Ascending aorta (tissue), 2 donors: ENCODE measurements at regions not wholly inside any gene's neighbourhood (a gene's known extent, or its start where the extent isn't known, plus 50 kb on each side); places are given as distances from the start of the nearest gene placed in this dataset.

ENCODE experiments used
- DNase-seq, 2 donors: peaks; one replicate each; pipeline ENCODE4 v3.0.0-alpha.2; 2019; ENCODE audit warnings: low spot score in 2 of 2
- H3K27ac ChIP-seq, 2 donors: fragments of 200-600 bp; sonication (generic); one replicate each; pipeline ENCODE4 v1.5.1; 2016 to 2017; ENCODE audit warnings: mild to moderate bottlenecking in 1 of 2
- H3K27me3 ChIP-seq: fragments of 200-600 bp; sonication (generic); one replicate; pipeline ENCODE4 v1.5.1; 2017
- H3K36me3 ChIP-seq, 2 donors: fragments of 200-600 bp; sonication (generic); one replicate each; pipeline ENCODE4 v1.5.1; 2016
- H3K4me1 ChIP-seq, 2 donors: fragments of 200-600 bp; sonication (generic); one replicate each; pipeline ENCODE4 v1.5.1; 2016 to 2017; ENCODE audit warnings: mild to moderate bottlenecking in 1 of 2
- H3K4me3 ChIP-seq, 2 donors: fragments of 200-600 bp; sonication (generic); one replicate each; pipeline ENCODE4 v1.5.1; 2016 to 2017; ENCODE audit warnings: mild to moderate bottlenecking in 1 of 2
- H3K9me3 ChIP-seq, 2 donors: fragments of 200-600 bp; sonication (generic); one replicate each; pipeline ENCODE4 v1.5.1; 2016
- intact Hi-C: fragments of 100-400 bp; cut with DNase I; formaldehyde crosslinking; loops from one replicate; pipeline ENCODE4 v1.15.1; 2023
- TF ChIP-seq, protein P1 (sequence below), 3 experiments: fragments of 200-600 bp in 2 of 3; fragments of 450-650 bp in 1 of 3; sonication (generic) in 2 of 3; IDR thresholded peaks; one replicate each; pipeline ENCODE4 v1.5.1; 2016 to 2019; ENCODE audit warnings: antibody characterized with exemption in 3 of 3, mild to moderate bottlenecking in 1 of 3, moderate library complexity in 1 of 3

DNA sequence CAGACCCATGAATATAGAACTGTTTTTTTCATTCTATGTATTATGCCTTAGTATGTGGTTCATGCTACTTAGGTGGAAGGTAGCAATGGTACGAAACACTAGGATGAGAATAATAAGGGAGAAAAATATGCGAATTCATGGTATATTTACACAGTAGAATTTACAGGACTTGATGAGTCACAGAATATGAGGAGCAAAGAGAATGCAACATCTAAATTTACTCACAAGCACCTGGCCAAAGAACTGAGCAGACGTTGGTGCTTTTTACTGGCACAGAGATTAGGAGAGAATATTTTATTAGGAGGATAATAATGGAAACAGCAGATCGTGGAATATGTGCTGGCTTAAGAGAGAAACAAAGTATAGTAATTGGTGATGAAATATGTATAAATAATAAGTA, 785.4 kb upstream of the ROBO1 start:
- TF ChIP-seq, protein P1, sequence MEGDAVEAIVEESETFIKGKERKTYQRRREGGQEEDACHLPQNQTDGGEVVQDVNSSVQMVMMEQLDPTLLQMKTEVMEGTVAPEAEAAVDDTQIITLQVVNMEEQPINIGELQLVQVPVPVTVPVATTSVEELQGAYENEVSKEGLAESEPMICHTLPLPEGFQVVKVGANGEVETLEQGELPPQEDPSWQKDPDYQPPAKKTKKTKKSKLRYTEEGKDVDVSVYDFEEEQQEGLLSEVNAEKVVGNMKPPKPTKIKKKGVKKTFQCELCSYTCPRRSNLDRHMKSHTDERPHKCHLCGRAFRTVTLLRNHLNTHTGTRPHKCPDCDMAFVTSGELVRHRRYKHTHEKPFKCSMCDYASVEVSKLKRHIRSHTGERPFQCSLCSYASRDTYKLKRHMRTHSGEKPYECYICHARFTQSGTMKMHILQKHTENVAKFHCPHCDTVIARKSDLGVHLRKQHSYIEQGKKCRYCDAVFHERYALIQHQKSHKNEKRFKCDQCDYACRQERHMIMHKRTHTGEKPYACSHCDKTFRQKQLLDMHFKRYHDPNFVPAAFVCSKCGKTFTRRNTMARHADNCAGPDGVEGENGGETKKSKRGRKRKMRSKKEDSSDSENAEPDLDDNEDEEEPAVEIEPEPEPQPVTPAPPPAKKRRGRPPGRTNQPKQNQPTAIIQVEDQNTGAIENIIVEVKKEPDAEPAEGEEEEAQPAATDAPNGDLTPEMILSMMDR (IDR thresholded peaks at IDR 0.05): no peak
- H3K36me3 ChIP-seq: no peaks in the 10 kb centered on the region
- H3K4me1 ChIP-seq: no peaks in the 10 kb centered on the region
- H3K9me3 ChIP-seq: no peaks in the 10 kb centered on the region
- no peaks in the 10 kb centered on the region for H3K27me3 ChIP-seq
- no peak overlapping the region for H3K4me3 ChIP-seq
- no peak overlapping the region for H3K27ac ChIP-seq
- intact Hi-C loops: no loop called here
- DNase-seq: no peak

GRCh38 chr3:80550174-80550573, 782.4 kb upstream of the ROBO1 start:
- no peak overlapping the region for H3K4me3 ChIP-seq
- H3K36me3 ChIP-seq: no peaks in the 10 kb centered on the region
- intact Hi-C loops: no loop called here
- no peaks in the 10 kb centered on the region for H3K9me3 ChIP-seq
- H3K27me3 ChIP-seq: no peaks in the 10 kb centered on the region
- no peak overlapping the region for H3K27ac ChIP-seq
- TF ChIP-seq, protein P1 (IDR thresholded peaks at IDR 0.05): no peak
- no peak for DNase-seq
- H3K4me1 ChIP-seq: no peaks in the 10 kb centered on the region

DNA sequence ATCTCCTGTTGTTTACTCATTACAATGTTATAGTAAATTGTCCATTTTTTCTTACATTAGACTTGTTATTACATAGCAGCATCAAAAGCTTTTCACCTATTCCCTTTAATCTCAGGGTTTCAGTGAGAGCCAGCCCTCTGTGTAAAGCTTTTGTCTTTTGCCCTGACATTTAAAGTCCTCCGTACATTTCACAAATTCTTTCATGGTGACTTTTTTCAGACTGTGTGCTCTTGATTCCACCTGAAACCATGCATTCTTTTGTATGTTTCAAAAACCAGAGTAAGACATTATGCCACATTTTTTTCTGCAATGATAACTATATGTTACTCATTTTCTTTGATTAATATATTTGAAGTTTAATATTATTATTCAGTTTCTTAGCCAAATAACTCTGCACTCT, 781.4 kb upstream of the ROBO1 start:
- Histone ChIP-seq H3K9me3 (no peaks in the 10 kb centered on the region), H3K4me1 (no peaks in the 10 kb centered on the region), H3K36me3 (no peaks in the 10 kb centered on the region), H3K4me3 (no peak overlapping the region), H3K27ac (no peak overlapping the region), H3K27me3 (no peaks in the 10 kb centered on the region)
- intact Hi-C loops: no loop called here
- TF ChIP-seq, protein P1 (IDR thresholded peaks at IDR 0.05): no peak
- DNase-seq: no peak

- DNase-seq: no peak
- no peaks in the 10 kb centered on the region for H3K36me3 ChIP-seq
- no peak overlapping the region for H3K27ac ChIP-seq
- no peak overlapping the region for H3K4me3 ChIP-seq
- H3K27me3 ChIP-seq: no peaks in the 10 kb centered on the region
- H3K9me3 ChIP-seq: no peaks in the 10 kb centered on the region
- TF ChIP-seq, protein P1 (IDR thresholded peaks at IDR 0.05): no peak
- H3K4me1 ChIP-seq: no peaks in the 10 kb centered on the region
- intact Hi-C loops: no loop called here
These were observed 775.4 kb upstream of the ROBO1 start for GRCh38 chr3:80543154-80543553.

- no peak overlapping the region for H3K27ac ChIP-seq
- no peaks in the 10 kb centered on the region for H3K4me1 ChIP-seq
- H3K27me3 ChIP-seq: no peaks in the 10 kb centered on the region
- TF ChIP-seq, protein P1 (IDR thresholded peaks at IDR 0.05): no peak
- no peak for DNase-seq
- no peak overlapping the region for H3K4me3 ChIP-seq
- no peaks in the 10 kb centered on the region for H3K36me3 ChIP-seq
- intact Hi-C loops: no loop called here
- no peaks in the 10 kb centered on the region for H3K9me3 ChIP-seq
These were observed 774.7 kb upstream of the ROBO1 start for GRCh38 chr3:80542456-80542855.

DNA sequence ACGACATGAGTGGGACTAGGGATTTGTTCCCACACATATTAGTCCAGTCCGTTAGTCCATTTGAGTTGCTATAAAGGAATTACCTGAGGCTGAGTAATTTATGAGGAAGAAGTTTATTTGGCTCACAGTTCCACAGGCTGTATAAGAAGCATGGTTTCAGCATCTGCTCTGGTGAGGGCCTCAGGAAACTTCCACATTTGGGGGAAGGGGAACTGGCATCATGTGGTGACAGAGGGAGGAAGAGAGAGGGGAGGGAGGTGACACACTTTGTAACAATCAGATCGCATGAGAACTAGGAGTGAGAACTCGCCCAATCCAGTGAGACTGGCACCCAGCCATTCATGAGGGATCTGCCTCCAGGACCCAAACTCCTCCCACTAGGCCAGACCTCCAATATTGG, 769.9 kb upstream of the ROBO1 start:
- DNase-seq: no peak
- TF ChIP-seq, protein P1 (IDR thresholded peaks at IDR 0.05): no peak
- no peak overlapping the region for H3K4me3 ChIP-seq
- H3K27me3 ChIP-seq: no peaks in the 10 kb centered on the region
- H3K4me1 ChIP-seq: no peaks in the 10 kb centered on the region
- no peaks in the 10 kb centered on the region for H3K36me3 ChIP-seq
- H3K27ac ChIP-seq: no peak overlapping the region
- intact Hi-C loops: no loop called here
- H3K9me3 ChIP-seq: no peaks in the 10 kb centered on the region
